GF-D8 (cell line): ENCODE measurements at regions not wholly inside any gene's neighbourhood (a gene's known extent, or its start where the extent isn't known, plus 50 kb on each side); places are given as distances from the start of the nearest gene placed in this dataset.

Source experiments
- DNase-seq: peaks from one replicate; lab custom pipeline; 2025; lab: John Stamatoyannopoulos, UW

DNA sequence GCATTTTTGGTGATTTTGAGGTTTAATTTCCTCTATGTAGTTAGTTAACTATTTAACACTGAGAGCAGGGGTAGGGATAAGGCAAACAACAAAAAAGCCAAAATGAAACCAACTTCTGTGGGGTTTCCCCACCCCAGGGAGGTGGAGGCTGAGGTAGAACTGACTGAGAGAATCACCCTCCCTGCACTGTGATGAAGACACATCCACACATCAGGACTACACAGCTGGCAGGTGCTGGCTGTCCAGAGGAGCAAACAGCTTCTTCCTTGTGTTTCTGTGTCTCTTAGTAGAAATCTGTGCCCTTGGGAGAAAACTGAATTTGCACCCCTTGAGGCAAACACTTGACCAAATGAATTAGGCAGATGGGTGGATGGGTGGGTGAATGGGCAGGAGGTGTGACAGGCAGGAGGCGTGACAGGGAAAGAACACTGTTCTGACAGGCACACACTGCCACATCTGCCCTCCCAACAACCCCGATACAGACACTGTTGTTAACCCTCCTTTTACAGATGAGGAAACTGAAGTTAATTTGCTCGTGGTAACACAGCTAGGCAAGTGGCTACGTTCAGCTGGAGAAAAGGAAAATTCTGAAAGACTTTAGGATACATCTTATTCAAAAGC, 62.9 kb upstream of the AMZ2 start:
- DNase-seq, result no peak

DNA sequence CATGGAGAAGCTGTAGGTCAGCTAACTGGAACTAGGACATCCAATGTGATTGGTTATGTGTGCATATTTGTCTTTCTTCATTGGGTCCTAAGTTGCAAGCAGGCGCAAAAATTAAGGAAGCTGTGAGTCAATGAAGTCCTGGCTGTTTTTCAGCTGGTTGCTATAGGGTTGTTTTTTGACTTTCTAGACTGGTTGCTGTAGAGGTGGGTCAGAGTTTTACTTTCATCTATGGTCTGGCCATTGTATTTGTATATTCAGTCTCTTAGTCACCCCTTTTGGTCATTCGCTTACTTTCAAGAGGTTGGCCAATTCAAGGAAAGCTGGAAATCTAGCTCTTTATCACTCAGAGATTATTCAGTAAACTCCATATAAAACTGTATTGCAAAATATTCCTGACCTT, 62.0 kb upstream of the AMZ2 start:
- no peak for DNase-seq

DNA sequence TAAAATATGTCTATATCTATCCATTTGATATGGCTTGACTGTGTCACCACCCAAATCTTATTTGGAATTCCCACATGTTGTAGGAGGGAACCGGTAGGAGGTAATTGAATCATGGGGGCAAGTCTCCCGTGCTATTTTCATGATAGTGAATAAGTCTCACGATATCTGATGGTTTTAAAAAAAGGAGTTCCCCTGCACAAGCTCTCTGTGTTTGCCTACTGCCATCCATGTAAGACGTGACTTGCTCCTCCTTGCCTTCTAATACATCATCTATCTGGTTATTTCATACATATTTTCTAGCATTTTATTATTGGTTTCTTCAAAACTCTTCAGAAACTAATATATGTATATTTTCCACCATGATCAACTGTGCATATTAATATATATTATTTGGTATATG, 57.3 kb upstream of the AMZ2 start:
- DNase-seq, result no peak

DNA sequence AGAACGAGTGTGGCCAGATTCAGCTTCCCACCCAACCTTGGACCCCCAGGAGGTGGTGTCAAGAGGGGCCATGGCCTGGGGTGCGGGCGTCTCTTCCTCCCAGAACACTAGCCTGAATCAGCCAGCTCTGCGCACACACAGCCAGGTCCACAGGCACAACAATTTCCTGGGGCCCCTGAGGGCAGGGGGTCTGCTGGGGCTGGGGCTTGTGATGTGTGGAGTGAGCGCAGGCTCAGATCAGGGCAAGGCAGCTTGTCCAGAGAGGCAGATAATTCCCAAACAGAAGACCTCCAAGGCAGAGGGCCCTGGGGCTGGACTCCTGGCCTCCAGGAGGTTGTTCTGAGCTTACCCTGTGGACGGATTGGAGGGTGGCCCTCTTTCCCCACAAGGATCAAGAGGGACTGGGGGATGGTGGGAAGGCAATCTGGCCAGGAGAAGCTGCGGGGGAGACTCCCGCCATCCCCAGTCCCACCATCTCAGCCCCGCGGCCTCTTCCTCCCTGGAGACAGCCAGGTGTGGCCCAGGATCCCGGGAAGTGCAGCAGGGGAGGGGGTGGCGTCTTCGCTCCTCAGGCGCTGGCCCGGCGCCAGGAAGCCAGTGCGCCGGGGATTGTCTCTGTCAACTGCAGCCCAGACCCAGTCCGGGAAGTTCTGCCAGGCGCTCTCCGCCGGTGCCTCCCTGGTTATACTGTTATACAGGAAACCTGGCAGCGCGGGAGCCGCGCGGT, 52.0 kb upstream of the AMZ2 start:
- no peak for DNase-seq

DNA sequence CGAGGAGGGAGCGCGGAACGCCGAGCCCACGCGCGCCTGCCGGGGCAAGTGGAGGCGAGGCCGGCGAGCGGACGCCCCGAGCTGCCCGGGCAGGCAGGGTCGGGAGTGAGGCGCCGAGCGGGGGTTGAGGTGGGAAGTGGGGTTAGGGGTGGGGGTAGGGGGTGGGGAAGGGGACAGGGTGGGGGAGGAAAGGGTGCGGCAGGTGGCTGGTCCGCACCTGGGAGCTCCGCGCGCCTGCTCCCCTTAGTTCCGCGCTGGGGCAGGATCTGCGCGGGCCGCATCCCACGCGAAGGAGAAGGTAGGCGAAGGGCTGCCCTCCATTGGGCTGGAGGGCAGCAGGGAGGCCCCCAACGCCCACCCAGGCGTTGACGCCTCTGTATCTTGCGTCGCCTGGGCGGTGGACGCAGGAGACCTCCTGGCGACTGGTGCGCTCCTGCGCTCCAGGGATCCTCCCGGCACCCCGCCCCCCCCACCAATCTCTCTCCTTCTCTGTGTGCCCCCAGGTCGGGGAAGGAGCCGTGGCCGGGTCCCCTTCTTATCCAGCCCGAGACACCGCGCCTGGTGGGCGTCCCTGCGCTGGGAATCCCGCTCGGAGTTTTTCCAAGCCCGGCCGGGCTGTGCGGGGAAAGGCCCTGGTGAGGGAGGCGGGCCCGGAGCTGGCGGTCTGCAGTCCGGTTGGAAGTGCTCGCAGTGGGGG, 51.3 kb upstream of the AMZ2 start:
- no peak for DNase-seq

DNA sequence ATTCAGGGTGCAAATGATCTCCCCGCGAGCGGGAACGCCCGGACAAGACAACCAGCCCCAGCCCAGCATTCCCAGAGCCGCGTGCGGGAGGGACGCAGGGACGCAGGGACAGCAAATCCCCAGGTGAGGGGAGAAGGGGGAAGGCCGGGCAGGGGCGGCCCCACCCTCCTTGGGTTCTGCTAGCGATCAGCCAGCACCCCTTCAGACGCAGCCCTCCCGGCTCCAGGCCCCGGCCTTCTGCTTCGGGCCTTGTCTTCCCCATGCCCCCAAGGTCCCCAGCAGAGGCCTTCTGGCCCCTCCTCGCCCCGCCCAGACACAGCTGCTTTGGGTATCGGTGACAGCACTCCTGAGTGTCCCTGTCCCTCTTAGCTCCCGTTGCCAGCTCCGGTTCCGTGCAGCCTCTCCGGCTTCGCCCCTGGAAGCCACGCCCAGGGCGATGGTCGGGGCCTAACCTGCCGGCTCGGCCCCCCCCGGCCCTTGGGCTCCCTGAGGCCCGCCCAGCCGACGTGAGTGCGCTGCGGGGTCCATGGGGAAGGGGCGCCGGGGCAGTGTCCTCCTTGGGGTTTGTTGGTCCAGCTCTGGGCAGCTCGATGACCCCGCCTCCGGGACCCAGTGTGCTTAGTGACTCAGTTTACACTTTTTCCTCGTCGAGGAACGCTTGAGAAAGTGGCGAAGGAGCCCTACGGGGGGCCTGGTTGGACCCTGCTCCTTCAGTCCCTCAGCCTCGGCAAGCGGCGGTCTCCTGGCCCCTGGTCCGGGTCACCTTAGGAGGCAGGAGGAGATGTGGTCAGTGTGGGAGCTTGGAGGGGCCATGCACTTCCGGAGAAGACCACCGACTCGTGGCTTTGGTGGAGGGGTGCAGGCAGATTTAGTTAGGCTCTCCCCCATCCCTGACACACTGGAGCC, 50.5 kb upstream of the AMZ2 start:
- no peak for DNase-seq

DNA sequence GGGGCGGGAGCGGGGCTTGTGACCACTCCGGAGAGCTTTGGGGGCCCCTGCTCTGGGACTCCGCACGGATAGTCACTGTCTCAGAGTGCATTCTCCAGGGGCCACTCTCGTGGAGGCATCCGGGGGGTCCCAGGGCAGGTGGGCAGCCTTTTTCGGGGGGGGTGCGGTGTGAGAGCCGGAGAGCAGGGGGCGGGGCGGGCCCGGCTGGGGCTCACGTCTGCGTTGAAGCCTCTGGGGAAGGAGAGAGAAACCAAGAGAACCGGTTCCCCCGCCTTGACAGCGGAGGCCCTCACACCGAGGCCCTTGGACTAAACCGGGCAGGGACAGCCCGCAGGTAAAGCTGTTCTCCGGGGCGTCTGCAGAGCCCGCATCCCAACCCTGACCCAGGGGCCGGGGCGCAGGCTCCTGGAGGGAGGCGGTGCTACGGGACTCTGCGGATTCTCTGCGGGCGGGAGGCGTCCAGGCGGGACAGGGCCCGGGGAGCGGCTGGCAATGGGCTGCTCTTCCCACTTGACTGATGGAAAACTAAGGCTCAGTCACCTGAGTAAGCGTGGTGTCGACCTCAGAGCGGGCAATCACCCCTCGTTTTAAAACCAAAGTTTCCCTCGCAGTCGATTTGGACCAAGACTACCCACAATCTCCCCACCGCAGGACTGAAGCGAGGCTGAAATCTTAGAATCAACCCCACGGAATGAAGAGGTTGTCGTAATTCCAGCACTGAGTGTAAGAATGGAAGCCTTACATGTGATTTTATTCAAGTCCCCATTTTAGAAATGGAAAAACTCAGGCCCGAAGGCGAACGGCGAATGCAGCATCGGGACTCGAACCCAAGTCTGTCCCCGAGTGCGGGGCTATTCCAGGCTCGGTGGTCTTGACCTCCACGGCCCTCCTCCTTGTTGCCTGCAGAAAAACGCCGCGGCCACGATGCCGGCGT, 49.6 kb upstream of the AMZ2 start:
- DNase-seq, result no peak
